Heart right ventricle (tissue), 16 donors: ENCODE measurements at regions not wholly inside any gene's neighbourhood (a gene's known extent, or its start where the extent isn't known, plus 50 kb on each side); places are given as distances from the start of the nearest gene placed in this dataset.
A peak's percentile ranks its signal among the peaks of the same experiment; 100 is the strongest.

Experiments
- ATAC-seq, 8 donors: fragments of 200-7000 bp; cut with Tn5 transposase; one replicate each; pipeline ENCODE4 v1.9.1; 2020; ENCODE audit warnings: mild to moderate bottlenecking in 8 of 8, moderate library complexity in 8 of 8, moderate number of reproducible peaks in 1 of 8
- DNase-seq, 2 donors: peaks; one replicate each; pipeline ENCODE4 v3.0.0-alpha.2; 2020
- H3K27ac ChIP-seq, 10 donors: fragments of 200-600 bp; sonication (generic) in 2 of 10; one replicate each; pipeline versions ENCODE4 v1.5.0 to v1.8.0; 2020 to 2022; ENCODE audit warnings: mild to moderate bottlenecking in 3 of 10
- H3K27me3 ChIP-seq, 7 donors: fragments of 200-600 bp; one replicate each; pipeline ENCODE4 v1.8.0; 2021 to 2022; ENCODE audit warnings: mild to moderate bottlenecking in 2 of 7
- H3K36me3 ChIP-seq, 9 donors: fragments of 200-600 bp; sonication (generic) in 1 of 9; one replicate each; pipeline versions ENCODE4 v1.5.0 to v1.8.0; 2020 to 2022; ENCODE audit warnings: mild to moderate bottlenecking in 2 of 9
- H3K4me1 ChIP-seq, 9 donors: fragments of 200-600 bp; sonication (generic) in 1 of 9; one replicate each; pipeline versions ENCODE4 v1.5.0 to v1.8.0; 2020 to 2022; ENCODE audit warnings: mild to moderate bottlenecking in 4 of 9
- H3K4me3 ChIP-seq, 10 donors: fragments of 200-600 bp; sonication (generic) in 2 of 10; one replicate each; pipeline versions ENCODE4 v1.5.0 to v1.8.0; 2020 to 2022; ENCODE audit warnings: mild to moderate bottlenecking in 7 of 10, moderate library complexity in 2 of 10
- H3K9me3 ChIP-seq, 11 donors: fragments of 200-600 bp in 10 of 11; sonication (generic) in 2 of 11; one replicate each; pipeline versions ENCODE4 v1.5.0 to v1.8.0; 2013 to 2022; ENCODE audit warnings: mild to moderate bottlenecking in 2 of 11, control low read depth in 1 of 11, moderate library complexity in 1 of 11
- CTCF ChIP-seq, 9 donors: fragments of 200-600 bp; sonication (generic) in 2 of 9; IDR thresholded peaks; one replicate each; pipeline versions ENCODE4 v1.5.0 to v1.8.0; 2021 to 2022; ENCODE audit warnings: antibody characterized with exemption in 9 of 9, mild to moderate bottlenecking in 5 of 9, moderate library complexity in 1 of 9
- WGBS, 2 donors: extraction: QIAGEN DNeasy Blood & Tissue Kit; methylation state at CpG; one replicate each; pipeline ENCODE4 v1.1.7; 2013; ENCODE audit warnings: inconsistent platforms in 1 of 2; 5-methylcytosine and 5-hydroxymethylcytosine counted together
- intact Hi-C, 10 donors: fragments of 100-400 bp; cut with DNase I; formaldehyde crosslinking; loops; one replicate each; pipeline versions ENCODE4 v1.11.1 to v1.14.2; 2022
- donor health status: Arrhythmogenic right ventricular cardiomyopathy.
- donor health status: ischemic (EF 13 %, LVEDD 7.1; RV severe dilation, severe dysfunction).
- donor health status: healthy with polysubstance abuse.
- donor health status: DM: no; HTN: yes; CAD: no.
- donor health status: DM: no; HTN: no; CAD: no.
- donor health status: ischemic (EF 25% LVEDD 6.9; RV normal size, moderate dysfunction).
- donor health status: ischemic (EF 25% LVEDD 5.7; RV mildly dilated, moderate dysfunction).
- donor health status: healthy.
- donor health status: DM: yes; HTN: yes; CAD: no.
- donor health status: Ischemic cardiomyopathy.
- donor health status: ischemic (EF 35%, LVEDD 5.7; RV mildly dilated, moderate dysfunction).
- donor health status: nonischemic (EF 11% LVEDD 7.7; RV severe dilation, severe dysfunction).
- donor health status: DM: yes; HTN: yes; CAD: no.
- donor health status: PGD.
- donor health status: ischemic (EF 29% LVEDD 5.4; RV normal size, mild dysfunction).
- donor health status: nonischemic (EF 23%, LVEDD 6.1; RV moderate dilation, normal function).

GRCh38 chr2:15747603-15748471, 156.2 kb downstream of the DDX1 start:
- no peak for TF ChIP-seq CTCF (IDR thresholded peaks at IDR 0.05)
- WGBS, 2 donors, result 72 to 80% methylated on average over 16 of the region's 16 CpGs
- Histone ChIP-seq H3K27me3 (no peaks in the 10 kb centered on the region), H3K9me3 (peaks cover 0 to 3% (median 0%) of the 10 kb centered on the region in 11 donors), H3K36me3 (no peaks in the 10 kb centered on the region), H3K4me3 (no peak overlapping the region), H3K4me1 (peaks cover 0 to 60% (median 35%) of the 10 kb centered on the region in 9 donors), H3K27ac (no peak overlapping the region)
- no peak for ATAC-seq
- DNase-seq, result no peak
- intact Hi-C loops, result loop anchor here in 1 of 10 donors (10.0 kb wide), 1 partner anchor 113 kb away; no protein-coding TSS in a partner anchor

DNA sequence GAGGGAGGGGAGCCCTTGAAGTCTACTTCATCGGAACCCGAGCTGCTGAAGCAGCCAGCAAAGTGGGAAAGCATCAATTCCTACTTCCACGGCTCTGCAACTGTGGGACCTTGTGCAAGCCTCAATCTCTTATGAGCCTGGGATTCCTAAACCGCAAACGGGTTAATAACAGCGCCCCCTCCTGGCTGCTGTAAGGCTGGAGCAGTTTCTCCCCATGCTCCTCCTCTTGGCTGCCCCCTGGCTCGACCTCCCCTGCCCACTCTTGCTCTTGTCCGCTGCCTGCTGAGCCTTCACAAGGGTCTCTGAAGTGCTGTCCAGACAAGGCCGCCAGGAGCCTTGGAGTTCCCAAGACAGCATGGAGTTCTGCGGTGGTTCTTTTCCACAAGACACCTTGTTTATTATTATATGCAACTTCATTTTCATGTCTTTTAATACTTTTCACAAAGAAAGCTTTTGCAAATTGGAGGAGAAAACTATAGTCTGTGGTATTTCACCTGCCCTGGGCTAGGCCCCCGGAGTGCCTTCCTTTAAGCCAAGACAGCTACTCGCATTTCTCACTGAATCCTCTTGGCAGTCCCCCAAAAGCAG, 157.2 kb downstream of the DDX1 start:
- Histone ChIP-seq H3K4me3 (no peak overlapping the region), H3K9me3 (peaks cover 0 to 3% (median 0%) of the 10 kb centered on the region in 11 donors), H3K27me3 (no peaks in the 10 kb centered on the region), H3K36me3 (no peaks in the 10 kb centered on the region), H3K4me1 (peaks cover 0 to 60% (median 35%) of the 10 kb centered on the region in 9 donors), H3K27ac (no peak overlapping the region)
- ATAC-seq, result no peak
- TF ChIP-seq CTCF (IDR thresholded peaks at IDR 0.05), result peak in 8 of 9 donors; percentile 9 to 46 (median 38)
- WGBS, 2 donors, result 84 to 87% methylated on average over 12 of the region's 12 CpGs
- no peak for DNase-seq
- intact Hi-C loops, result loop anchor here in 1 of 10 donors (10.0 kb wide), 1 partner anchor 114 kb away; no protein-coding TSS in a partner anchor

DNA sequence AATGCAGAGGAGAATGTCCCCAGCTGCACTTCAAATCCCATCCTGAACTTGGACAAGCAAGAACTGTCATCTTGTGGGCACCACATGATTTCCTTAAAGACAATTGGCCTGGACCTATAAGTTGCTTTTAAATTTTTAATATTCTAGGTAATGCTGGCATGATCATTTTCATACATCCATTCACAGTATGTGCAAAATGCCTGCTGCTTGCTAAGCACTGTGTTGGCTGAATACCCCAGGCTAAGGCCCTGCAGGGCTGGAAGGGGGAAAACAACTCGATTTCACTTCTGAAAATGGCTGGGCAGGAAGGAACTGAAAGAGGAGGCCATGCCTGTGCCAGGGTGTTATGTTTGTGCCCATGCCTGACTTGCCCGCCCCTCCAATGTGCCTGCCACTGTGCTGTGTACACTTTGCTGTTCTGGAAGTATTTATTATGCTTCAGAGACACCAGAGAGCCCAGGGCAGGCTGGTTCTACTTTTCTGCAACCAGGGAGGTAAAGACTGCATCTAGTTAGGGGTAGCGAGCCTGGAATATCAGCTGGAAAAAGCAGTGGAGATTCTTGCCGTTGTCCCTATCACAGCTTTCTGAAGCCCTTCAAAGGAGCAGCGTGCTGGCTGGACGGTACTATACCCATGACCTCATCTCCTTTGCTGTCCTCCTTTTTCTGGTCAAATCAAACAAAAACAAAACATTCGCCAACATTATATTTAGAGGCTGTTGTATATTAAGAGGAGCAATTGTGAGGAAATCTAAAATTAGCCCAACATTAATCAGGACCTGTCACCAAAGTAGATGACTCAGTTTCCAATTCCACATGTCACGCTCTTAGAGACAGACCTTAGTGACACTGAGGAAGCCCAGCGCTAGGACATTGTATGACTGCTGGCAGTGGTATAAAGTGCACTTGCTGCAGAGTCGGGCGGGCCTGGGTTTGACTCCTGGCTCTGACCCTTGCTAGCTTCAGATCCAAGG, 158.1 kb downstream of the DDX1 start:
- ATAC-seq, result peak in 7 of 8 donors; percentile 38 to 88 (median 53)
- Histone ChIP-seq H3K4me1 (peaks cover 0 to 67% (median 35%) of the 10 kb centered on the region in 9 donors), H3K27ac (peak overlapping the region in 3 of 10 donors; percentile 19 to 35 (median 28)), H3K27me3 (no peaks in the 10 kb centered on the region), H3K9me3 (peaks cover 0 to 3% (median 0%) of the 10 kb centered on the region in 11 donors), H3K36me3 (no peaks in the 10 kb centered on the region), H3K4me3 (no peak overlapping the region)
- no peak for TF ChIP-seq CTCF (IDR thresholded peaks at IDR 0.05)
- DNase-seq, result no peak
- WGBS, 2 donors, result 28 to 36% methylated on average over 11 of the region's 11 CpGs
- intact Hi-C loops, result loop anchor here in 2 of 10 donors (1.0 to 10.0 kb wide), 2 partner anchors 112 to 115 kb away; no protein-coding TSS in a partner anchor
